GDM1 (cell line): ENCODE measurements at regions not wholly inside any gene's neighbourhood (a gene's known extent, or its start where the extent isn't known, plus 50 kb on each side); places are given as distances from the start of the nearest gene placed in this dataset.

Experiments used
- DNase-seq: peaks from one replicate; lab custom pipeline; 2025; lab: John Stamatoyannopoulos, UW

DNA sequence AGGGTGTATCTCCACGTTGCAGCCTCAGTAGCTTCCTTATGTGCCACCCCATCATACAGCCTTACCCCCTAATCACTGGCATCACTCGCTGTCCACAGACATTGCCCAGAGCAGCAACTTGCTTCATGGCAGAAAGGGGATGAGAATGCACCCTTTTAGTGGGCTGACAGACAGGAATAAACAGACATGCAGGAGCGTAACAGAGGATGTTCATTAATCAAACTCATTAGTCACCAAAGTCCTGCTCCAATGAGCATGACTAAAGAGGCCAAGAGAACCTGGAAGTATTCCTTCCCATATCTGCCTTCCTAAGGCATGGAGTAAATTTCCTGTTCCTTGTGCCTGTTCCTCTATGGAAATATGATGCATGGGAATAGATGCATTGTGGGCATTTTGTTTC lies 197.0 kb downstream of the PHLDA1 start:
- DNase-seq, result no peak

DNA sequence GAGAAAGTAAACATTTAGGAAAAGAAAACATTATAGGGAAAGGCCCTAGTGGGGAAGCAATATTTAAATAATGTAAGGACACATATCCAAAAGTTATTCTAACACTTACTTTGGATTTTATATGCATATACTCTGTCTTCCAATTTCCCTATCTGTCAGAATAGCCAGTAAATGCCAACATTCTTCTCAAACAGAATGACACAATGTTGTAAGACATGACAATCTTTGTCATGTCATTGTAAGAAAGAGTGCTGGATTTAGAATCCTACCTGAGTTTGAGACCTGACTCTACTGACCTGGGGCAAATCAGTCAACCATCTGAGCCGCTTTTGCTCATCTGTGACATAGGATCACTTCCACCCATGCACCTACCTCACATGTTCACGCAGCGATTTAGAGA lies 198.3 kb downstream of the PHLDA1 start:
- no peak for DNase-seq

DNA sequence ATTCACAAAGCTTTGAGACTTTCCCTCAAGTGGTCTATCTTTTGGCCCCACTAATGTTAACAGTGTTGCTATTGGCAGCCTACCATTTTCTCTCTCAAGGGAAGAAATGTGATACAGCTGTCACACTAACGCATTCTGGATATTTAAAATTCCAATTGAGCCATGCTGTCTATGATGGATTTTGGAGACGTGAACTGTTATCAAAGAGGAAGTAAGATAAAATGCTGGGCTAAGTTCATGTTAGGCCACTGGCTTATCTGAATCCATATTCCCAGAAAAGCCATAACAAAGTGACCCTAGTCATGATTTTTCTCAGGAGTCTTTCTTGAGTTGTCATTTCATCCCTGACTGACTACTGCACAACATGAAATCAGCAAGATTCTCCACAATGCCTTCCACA lies 200.2 kb downstream of the PHLDA1 start:
- no peak for DNase-seq

DNA sequence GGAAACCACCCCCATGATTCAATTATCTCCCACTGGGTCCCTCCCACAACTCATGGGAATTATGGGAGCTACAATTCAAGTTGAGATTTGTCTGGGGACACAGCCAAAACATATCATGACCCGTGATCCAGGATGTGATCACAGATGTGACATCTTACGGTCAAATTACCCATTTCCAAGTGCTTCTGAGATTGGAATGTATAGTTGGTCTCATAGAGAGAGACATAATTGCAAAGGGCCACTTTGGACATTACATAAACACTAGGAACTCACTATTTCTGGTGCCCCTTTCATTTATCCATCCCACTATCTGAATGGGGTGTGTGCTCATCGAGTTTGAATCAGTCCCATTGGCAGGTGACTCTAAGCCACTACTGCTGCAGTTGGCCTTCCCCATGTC lies 204.5 kb downstream of the PHLDA1 start:
- no peak for DNase-seq

DNA sequence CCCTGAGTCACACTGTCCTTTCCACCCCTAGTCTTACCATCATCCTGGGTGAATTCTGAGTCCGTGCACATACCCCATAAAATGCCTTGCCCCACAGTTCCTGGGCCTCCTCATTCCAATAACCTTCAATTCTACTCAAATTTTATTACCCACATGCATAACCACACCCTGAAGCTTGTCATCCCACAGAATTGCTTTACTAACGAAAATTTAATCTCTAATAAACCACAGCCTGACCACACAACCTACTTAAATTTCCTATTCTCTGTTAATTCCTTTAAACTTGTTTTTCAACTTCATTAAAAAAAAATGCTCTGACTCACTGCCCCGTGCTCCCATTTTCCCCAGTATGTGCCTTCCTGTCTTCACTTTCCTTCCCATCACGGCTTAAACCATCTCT lies 205.9 kb downstream of the PHLDA1 start:
- DNase-seq, result no peak

DNA sequence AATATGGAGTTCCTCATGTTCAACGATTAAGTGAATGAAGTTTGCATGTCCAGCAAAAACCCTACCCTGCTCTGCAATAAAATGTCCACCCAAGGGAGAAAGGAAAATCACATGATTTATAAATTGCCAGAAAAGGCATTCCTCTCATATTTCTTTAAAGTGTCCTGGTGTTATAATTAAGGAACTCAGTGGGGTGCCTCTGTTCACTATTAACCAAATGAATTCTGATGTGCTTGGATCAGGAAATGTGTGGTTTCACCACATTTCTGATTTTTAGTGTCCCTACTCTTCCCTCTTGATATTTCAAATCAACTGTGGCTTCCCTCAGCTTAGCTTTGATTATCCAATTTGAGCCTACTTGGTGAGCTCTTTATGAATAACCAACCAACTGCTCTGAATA lies 208.1 kb downstream of the PHLDA1 start:
- no peak for DNase-seq

DNA sequence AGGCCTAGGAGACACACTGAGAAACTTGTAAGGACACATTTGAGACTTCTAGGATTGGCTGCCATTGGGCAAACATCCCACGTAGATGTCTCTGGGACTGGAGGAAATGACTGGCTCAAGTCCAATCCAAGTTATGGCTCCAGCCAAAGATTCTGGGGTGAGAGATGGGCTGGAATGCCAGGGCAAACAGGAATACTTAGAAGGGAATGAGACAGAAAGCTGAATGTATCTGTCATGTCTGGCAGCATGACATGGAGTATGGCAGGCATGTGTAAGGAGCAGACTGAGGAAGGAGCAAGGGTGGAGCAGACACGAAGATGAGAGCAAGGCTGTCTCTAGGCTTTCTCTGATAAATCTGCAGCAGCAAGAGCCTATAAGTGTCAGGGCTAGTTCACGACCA lies 209.2 kb downstream of the PHLDA1 start:
- no peak for DNase-seq

DNA sequence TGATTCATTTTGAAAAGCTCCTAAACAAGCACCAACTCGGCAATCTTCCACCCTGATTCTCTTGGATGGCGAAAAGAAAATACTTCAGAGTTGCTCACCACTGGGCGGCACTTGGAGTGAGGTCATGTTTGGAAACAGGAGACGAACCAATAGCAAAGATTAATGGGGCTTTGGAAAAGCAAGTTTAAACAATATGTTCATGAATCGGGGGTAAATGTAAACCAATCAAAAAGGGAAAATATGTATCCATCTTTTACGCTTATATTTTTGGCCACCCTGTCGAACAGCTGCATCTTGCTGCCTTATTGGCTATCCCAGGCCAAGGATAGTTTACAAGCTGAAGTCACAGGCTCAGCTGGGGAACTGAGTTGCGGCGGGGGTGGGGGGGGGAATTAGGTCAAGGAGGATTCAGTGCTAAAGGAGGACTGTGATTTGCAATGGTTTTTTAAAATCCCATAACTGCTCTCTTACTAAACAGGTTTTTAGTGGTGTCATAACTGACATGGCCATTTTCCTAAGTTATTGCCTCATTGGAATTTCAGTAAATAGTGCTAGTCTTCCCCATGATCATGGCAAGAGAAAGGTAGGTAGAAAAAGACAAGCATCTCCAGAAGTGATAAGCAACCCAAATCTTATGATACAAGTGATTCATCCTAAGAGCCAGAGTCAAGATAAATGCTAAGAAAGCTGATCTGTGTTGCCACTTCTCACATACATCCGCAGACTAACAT lies 210.6 kb downstream of the PHLDA1 start:
- DNase-seq, result no peak

DNA sequence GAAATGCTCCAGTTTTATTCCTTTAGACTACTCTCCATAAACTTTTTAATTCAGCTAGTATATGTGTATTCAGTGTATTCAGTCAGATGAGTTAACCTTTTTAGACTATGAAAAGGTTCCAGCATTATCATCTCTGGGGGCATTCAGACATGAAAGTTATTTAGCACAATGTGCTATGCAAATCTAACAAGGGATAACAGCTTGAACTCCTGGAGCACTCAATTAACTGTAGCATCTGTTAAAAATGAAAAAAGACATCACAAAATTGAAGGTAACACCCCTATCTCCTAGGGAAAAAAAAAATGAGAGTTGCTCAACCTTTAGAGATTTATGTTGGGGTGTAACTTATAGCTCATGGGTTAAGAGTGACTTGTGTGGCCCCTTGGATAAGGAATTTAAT lies 211.5 kb downstream of the PHLDA1 start:
- DNase-seq, result no peak

DNA sequence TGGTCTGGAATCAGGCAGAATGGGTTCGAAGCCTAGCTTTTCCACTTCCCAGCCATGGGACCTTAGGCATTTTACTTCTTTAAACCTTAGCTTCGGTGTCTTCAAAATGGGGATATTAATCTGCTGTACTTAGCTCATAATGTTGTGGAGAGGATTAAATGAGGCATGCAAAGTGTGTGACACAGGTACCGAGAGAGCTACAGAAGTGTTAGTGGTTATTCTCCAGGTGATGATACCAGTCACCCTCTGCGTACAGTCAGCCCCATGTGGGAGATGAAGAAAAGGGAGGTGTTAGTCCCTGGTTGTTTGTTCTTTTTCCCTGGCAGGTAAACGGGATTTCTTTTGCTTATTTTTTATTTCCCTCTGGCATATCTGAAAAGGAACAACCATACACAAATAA lies 212.1 kb downstream of the PHLDA1 start:
- no peak for DNase-seq

DNA sequence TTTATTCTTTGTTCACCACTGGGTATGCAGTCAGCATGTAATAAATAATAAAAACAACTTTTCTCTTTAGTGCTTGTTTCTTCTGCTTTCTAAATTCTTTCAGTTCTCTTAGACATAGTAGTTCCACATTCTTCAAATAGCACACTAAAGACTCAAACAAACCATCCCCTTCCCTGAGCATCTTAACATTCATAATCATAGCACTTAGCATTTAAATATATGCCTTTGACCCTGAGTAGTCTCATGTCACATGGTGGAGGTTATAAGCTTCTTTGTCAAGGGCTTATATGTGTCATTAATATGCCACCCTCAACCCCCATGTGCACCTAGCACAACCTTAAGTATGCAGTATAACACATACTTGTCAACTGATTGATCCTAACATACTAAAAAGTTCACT lies 212.7 kb downstream of the PHLDA1 start:
- DNase-seq, result no peak

DNA sequence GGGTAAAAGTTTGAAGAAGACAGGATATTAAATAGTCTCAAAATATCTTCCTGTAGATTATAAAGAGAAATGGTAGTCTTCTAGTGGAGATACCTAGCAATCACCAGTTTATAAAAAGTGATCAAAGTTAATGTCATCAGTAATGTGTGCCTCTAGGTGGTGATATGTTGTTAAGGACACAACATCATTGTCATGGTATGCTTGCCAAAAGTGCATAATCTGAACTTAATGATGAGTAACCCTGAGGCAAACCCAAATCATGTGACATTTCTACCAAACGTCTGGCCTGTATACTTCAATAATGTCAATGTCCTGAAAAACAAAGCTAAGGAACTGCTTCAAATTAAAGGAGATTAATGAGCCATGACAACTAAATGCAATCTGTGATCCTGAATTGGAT lies 214.7 kb downstream of the PHLDA1 start:
- DNase-seq, result no peak

DNA sequence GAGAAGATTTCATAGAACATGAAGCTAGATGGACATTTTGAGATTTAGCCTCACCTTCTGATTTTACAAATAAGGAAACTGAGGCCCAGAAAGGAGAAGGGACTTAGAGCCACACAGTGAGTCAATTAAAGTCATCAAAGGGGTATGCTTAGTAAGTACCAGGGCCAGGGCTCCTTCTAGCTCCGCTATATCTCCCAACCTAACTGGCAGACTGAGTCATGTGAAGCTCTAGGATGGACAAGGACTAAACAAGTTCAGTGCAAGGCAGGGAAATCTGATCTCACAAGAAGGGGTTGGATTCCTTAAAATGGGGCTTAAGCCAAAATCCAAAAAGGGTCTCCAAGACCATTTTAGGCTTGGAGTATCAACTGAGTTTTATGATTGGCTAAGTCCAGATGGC lies 215.8 kb downstream of the PHLDA1 start:
- DNase-seq, result no peak

DNA sequence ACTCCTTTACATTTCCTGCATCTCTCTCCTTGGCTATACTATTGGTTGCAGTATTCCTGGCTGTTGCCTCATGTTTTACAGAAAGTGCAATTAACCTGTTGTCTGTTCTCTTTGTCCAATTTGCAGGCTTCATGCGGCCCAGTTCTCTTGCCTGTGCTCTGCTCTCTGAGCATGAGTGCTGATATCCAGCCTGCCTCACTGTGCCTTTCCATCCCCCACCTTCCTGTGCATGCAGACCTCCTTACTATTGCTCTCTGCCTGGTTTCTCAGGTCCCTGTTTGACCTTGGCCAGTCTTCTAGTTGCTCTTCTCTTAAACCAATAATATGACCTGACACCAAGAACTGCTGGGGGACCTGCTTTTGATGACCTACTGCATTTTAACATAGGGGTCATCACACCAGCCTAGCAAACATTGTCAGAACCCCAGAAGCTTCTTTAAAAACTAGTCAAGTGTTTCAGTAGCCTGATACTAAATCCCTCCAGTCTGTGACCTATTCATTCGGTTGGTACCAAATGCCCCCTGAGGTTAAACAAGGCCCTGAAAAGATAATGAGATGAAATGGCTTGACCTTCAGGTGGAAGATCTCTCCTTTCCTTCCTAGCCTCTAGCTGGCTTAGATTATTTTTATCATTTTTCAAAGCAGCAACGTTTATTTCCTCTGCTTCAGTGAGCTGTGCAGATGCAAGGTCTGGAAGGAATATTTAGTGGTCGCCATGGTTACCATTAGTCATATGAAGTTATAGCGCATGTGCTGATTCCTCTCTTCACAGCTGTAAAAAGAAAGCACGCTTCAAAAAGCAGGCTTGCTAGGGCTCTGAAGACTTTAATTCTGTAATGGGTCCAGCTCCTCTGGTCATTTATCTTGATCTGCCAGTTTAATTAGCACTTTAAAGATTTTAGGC lies 216.5 kb downstream of the PHLDA1 start:
- no peak for DNase-seq

DNA sequence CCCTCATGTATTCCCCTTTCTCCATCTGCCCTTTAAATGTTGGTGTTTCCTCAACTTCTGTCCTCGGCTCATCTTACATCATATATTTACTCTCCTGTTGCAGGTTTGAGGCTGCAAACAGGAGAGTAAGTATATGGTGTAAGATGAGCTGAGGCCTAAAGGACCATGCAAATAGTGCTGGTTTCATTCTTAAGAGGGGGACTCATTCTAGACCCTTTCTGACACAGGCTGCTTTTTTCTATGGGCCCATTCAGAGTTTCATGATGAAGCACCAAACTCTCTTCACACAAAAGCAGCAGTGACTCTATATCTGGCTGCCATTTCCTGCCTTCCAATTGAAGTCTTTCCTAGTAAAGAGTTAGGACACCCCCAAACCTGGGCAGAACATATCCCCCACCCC lies 218.5 kb downstream of the PHLDA1 start:
- DNase-seq, result no peak

DNA sequence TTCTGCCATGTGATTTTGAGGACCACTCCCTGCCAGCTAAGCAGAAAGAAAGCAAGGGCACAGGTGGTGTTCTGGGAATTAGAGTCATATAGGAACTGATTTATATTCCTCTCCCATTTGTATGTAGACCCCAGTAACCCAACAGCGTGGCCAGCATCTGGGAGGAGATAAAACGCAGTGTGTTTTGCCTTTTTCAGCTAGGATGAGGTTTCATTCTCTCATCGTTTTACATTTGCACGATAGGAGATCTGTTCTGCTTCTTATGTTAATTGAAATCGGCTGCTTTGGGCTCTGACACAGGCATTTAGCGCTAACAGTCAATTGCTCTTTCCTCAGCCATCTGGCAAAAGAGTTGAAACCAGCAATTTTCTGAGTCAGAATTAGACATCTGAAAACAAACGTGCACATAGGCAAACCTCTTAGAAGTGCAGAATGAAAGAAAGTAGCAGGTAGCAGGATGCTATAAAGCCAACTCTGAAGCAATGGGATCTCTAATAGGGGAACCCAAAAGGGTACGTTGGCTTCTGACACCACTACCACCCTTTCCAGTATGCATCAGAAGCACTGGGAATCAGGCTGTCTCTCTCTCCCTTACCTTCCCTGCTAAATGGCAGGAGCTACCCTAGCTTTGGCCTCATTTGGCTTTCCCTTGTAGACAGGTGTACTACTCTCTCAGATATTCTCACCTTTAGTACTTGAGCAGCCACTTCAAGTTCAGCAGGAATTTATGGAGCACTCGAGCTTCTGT lies 219.1 kb downstream of the PHLDA1 start:
- DNase-seq, result no peak

DNA sequence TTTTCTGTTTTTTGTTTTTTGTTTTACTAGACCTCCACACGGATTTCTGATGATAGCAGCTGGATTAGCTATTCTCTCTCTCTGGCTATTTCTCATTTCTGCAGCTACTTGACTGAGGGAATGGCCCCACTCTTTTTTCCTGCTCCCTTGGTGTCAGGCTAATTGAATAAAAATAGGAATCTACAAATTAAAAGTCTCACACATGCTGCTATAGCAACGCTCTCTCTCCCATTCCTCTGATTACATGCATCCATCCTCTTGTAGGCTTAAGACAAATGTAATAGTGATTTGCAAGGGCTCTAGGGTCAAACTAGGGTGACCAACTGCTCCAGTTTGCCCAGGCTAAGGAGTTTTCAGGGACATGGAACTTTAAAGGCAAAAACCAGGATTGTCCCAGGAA lies 221.8 kb downstream of the PHLDA1 start:
- DNase-seq, result no peak

DNA sequence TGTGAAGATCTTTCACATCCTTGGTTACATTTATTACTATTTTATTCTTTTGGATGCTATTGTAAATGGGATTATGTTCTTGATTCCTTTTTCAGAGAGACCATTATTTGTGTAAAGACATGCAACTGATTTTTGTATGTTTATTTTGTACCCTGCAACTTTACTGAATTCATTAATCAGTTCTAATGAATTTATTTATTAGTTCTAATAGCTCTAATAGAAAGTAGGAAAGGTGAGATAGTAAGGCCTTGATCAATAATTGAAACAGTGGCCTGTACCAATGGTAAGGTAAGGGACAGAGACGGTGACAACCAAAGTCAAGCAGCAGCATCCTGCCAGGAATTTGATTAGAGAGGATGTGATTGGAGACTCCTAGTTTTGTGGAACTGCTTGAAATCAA lies 224.1 kb downstream of the PHLDA1 start:
- no peak for DNase-seq

DNA sequence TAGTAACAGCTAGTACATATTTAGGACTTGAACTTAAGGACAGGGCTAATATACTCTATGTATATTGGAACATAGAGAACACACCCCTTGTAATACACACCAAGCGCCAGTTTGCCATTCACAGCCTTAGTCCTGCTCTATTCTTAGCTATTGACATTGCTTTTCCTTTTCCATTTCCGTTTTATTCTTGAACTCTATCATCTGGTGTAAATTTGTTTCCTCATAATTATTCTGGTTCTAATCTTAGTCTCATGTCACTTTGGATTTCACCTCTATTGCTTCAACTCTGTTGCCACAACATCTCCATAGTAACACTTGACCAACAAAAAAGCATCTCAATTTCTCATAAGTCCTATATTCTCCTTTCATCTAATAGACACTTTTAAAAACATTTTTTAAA lies 225.7 kb downstream of the PHLDA1 start:
- DNase-seq, result no peak

DNA sequence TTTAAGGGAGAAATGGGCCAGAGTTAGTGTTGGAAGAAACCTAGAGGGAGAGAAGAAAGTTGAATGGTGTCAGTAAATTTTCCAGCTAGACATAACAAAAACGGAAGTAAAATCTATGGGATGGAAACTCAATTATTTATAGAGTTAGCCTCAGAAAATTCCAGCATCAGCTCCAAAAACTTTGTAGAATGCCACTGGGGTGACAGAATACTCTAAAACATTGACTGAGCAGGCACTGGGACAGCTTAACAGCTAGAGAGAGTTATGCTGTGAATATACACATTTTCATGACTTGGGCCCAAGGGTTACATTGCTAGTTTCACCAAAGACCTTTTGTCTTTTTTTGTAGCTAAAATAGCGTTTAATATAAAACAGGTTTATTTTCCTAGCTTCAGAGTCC lies 226.3 kb downstream of the PHLDA1 start:
- DNase-seq, result no peak

DNA sequence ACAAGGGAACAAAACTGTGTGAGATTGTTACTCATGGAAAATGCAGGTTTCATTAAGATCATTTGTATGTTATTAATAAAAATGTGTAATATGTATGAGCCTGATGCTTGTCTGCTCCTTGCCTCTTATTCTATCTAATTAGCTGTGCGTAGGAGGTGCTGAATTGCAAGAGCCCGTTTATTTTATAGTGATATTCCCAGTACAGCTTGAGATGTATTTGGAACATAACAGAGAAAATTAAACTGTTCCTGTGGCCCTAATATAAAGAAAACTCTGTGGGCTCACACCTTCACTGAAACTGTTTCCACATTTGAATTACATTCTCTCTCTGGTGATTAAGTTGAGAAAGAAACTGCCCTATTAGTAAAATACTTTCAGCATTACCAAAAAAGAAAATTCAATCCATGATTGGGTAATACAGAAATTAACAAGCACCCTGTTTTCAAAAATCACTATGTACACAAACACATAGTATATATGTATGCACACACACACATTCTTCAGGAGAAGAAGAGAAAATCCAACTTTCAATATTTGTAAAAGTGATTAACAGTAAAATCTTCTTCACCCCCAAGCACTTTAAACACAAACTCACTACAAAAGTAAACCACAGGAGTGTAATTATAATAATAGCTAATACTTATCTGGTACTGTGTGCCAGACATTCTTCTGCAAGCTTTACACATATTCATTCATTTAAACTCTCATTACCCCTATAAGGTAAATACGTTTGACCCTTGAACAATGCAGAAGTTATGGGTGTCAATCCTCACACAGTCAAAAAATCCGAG lies 233.2 kb downstream of the PHLDA1 start:
- DNase-seq, result no peak

DNA sequence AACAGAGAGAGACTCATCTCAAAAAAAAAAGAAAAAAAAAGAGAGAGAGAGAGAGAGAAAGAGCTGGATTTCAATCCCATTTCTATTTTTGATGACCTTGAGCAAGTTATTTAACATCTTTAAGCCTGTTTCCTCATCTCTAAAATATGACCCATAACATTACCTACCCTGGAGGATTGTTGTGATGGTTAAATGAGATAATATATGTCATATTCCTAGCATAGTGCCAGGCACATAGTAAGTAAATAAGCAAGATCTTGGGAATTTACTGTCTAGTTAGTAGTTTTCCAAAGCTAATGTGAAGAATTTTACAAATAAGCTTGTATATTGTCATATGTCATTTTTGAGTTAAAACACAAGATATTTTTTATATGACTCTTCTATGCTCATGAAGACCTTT lies 236.5 kb downstream of the PHLDA1 start:
- no peak for DNase-seq
